ENCODE measurements at regions not wholly inside any gene's neighbourhood (a gene's known extent, or its start where the extent isn't known, plus 50 kb on each side); places are given as distances from the start of the nearest gene placed in this dataset.

DNA sequence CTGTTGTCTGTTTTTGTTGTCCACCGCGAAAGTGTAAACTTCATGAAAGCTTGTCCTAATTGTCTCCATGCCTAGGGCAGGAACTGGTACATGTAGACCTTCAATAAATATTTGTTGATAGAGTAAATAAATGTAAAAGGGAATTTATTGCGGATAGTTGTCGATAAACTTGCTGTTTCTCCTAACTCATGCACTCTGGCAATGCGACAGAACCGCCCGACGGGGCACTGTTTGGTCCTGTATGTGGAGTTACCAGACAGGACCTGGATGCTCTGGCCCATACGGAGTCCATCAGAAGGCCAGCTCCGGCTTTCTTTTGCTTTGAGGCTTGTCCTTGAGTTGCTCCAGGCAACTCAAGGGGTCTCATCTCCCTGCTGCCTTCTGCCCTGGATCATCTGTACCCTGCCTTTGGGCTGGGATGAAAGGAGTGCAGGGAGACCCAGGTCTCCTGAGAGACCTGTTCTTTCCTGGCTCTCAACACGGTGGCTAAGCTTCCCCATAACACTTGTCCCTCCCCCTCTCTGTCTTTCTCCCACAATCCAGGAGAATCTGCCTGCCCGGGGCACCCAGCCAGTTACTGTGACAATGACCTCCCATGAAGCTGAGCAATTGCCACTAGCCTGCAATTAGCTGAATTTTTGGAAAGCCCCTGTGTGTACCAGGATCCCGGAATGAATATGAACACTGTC lies 149.5 kb upstream of the PTCH1 start:
- no peaks in the 10 kb centered on the region for H3K4me1 ChIP-seq (ENCODE audit: control insufficient read depth, insufficient read depth, low read length)
- no peak overlapping the region for H3K18ac ChIP-seq (ENCODE audit: low read depth, low read length)
- in situ Hi-C loops (cut with MboI; ENCODE audit: low sequenced_read_pairs), result no loop called here
- no peak overlapping the region for H3K4me2 ChIP-seq (ENCODE audit: low read depth, low read length)
- H3K4me3 ChIP-seq (ENCODE audit: insufficient read depth, low read depth, low read length), result no peak overlapping the region
- no peak overlapping the region for H2AFZ ChIP-seq (replicated peaks; ENCODE audit: low read length, poor library complexity)
- no peak overlapping the region for H3K14ac ChIP-seq (replicated peaks; ENCODE audit: low read depth, low read length)
- H2BK120ac ChIP-seq (ENCODE audit: low read depth, low read length), result no peak overlapping the region
- no peak overlapping the region for H2BK5ac ChIP-seq (ENCODE audit: low read depth, low read length, poor library complexity, severe bottlenecking)
- no peak overlapping the region for H3K9ac ChIP-seq (ENCODE audit: low read depth, low read length)
- H3K27ac ChIP-seq (ENCODE audit: insufficient read depth, low read length), result no peak overlapping the region
- H3K23ac ChIP-seq (ENCODE audit: low read depth, low read length), result no peak overlapping the region
- no peaks in the 10 kb centered on the region for H3K9me1 ChIP-seq (ENCODE audit: insufficient read depth, low read length)
- BruUV-seq (replicated peaks), result no TSS peak
- no peak overlapping the region for H4K5ac ChIP-seq (ENCODE audit: low read depth, low read length)
- WGBS, 2 experiments (ENCODE audit: extremely low coverage in 2 of 2, insufficient read length in 1 of 2), result 51% methylated on average over 5 of the region's 13 CpGs; no CpG with 5 or more reads in 1 of the 2 experiments
- H2AK5ac ChIP-seq (ENCODE audit: low read depth, low read length), result no peak overlapping the region
- H2BK15ac ChIP-seq (ENCODE audit: low read depth, low read length), result no peak overlapping the region
- TF ChIP-seq CHD1 (IDR thresholded peaks at IDR 0.05; ENCODE audit: low read depth, low read length), result no peak
- no peak for TF ChIP-seq USF2 (IDR thresholded peaks at IDR 0.05; ENCODE audit: low read depth, low read length)
- no peak for TF ChIP-seq RFX5 (IDR thresholded peaks at IDR 0.05; ENCODE audit: low read depth, low read length)
- no peak for TF ChIP-seq CEBPB (IDR thresholded peaks at IDR 0.05; ENCODE audit: low read depth, low read length)
- TF ChIP-seq, protein P1, sequence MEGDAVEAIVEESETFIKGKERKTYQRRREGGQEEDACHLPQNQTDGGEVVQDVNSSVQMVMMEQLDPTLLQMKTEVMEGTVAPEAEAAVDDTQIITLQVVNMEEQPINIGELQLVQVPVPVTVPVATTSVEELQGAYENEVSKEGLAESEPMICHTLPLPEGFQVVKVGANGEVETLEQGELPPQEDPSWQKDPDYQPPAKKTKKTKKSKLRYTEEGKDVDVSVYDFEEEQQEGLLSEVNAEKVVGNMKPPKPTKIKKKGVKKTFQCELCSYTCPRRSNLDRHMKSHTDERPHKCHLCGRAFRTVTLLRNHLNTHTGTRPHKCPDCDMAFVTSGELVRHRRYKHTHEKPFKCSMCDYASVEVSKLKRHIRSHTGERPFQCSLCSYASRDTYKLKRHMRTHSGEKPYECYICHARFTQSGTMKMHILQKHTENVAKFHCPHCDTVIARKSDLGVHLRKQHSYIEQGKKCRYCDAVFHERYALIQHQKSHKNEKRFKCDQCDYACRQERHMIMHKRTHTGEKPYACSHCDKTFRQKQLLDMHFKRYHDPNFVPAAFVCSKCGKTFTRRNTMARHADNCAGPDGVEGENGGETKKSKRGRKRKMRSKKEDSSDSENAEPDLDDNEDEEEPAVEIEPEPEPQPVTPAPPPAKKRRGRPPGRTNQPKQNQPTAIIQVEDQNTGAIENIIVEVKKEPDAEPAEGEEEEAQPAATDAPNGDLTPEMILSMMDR (conservative IDR thresholded peaks at IDR 0.05; ENCODE audit: low read depth, low read length), result no peak
- no peak for TF ChIP-seq RCOR1 (IDR thresholded peaks at IDR 0.05; ENCODE audit: insufficient replicate concordance, low read length)
- no peak for TF ChIP-seq MAFK (IDR thresholded peaks at IDR 0.05; ENCODE audit: low read depth, low read length)
- TF ChIP-seq RAD21 (IDR thresholded peaks at IDR 0.05; ENCODE audit: low read length), result no peak
- TF ChIP-seq MAZ (IDR thresholded peaks at IDR 0.05; ENCODE audit: borderline replicate concordance, low read depth, low read length), result no peak
- no peak for TF ChIP-seq FOS (IDR thresholded peaks at IDR 0.05; ENCODE audit: low read depth, low read length)
- TF ChIP-seq POLR2A (IDR thresholded peaks at IDR 0.05; ENCODE audit: low read depth, low read length), result no peak
- POLR2A ChIA-PET (ENCODE audit: unreplicated experiment), result no interaction called here
- H3K36me3 ChIP-seq (ENCODE audit: control insufficient read depth, insufficient read depth, low read length), result no peaks in the 10 kb centered on the region
- CTCF ChIA-PET, result no interaction called here
- H3K79me1 ChIP-seq (ENCODE audit: low read depth in 1 of 2, low read length in 2 of 2), result no peaks in the 10 kb centered on the region
- H4K91ac ChIP-seq (ENCODE audit: insufficient read depth, low read depth, low read length), result no peak overlapping the region
- no peak overlapping the region for H2BK20ac ChIP-seq (ENCODE audit: low read depth, low read length)
- no peak overlapping the region for H2AK9ac ChIP-seq (replicated peaks; ENCODE audit: low read depth, low read length, poor library complexity)
- no peak overlapping the region for H3K56ac ChIP-seq (ENCODE audit: extremely low read depth, insufficient read depth, low read length)
- no peak overlapping the region for H3K4ac ChIP-seq (ENCODE audit: low read depth, low read length)
- ATAC-seq (ENCODE audit: low read depth) (no peak), DNase-seq (no peak)
- H3K9me3 ChIP-seq (ENCODE audit: control insufficient read depth, insufficient read depth, low read length), result peaks cover 2% of the 10 kb centered on the region; the same call in 1 of the 2 replicates
- H4K20me1 ChIP-seq (ENCODE audit: insufficient read depth, low read length), result no peaks in the 10 kb centered on the region
- H4K8ac ChIP-seq (ENCODE audit: low read depth in 2 of 2, low read length in 2 of 2), result no peak overlapping the region
- intact Hi-C loops (cut with micrococcal nuclease), result no loop called here
- dilution Hi-C loops (cut with HindIII; ENCODE audit: low sequenced_read_pairs, unreplicated experiment), result no loop called here
- peaks cover 10% of the 10 kb centered on the region for H3K27me3 ChIP-seq (ENCODE audit: control insufficient read depth, insufficient read depth, low read length)
